Neural cell (in vitro differentiated cells): ENCODE measurements at regions not wholly inside any gene's neighbourhood (a gene's known extent, or its start where the extent isn't known, plus 50 kb on each side); places are given as distances from the start of the nearest gene placed in this dataset.

Source experiments
- H2AFZ ChIP-seq: fragments of 200-600, 300-800 bp; sonication (generic), shearing (Covaris generic); 2 replicates; pipeline ENCODE4 v1.6.0; 2014; ENCODE audit warnings: low read depth, mild to moderate bottlenecking, antibody characterized with exemption, low read length, moderate library complexity
- H3F3A ChIP-seq: fragments of 200-600 bp; shearing (Covaris generic); 2 replicates; pipeline ENCODE4 v1.6.1; 2016; ENCODE audit warnings: mild to moderate bottlenecking, moderate library complexity, mixed read lengths, antibody characterized with exemption, low read length; ENCODE audit not compliant: insufficient read depth, poor library complexity, severe bottlenecking
- H3K27ac ChIP-seq: fragments of 200-600, 300-800 bp; sonication (generic), shearing (Covaris generic); 2 replicates; pipeline ENCODE4 v1.5.1; 2014; ENCODE audit warnings: mild to moderate bottlenecking, low read length, moderate library complexity
- H3K27me3 ChIP-seq: fragments of 300-800, 200-600 bp; sonication (generic), shearing (Covaris generic); 2 replicates; pipeline ENCODE4 v1.6.0; 2014; ENCODE audit warnings: mild to moderate bottlenecking, low read depth, low read length, moderate library complexity; ENCODE audit not compliant: insufficient read depth
- H3K36me3 ChIP-seq: fragments of 300-800, 200-600 bp; sonication (generic), shearing (Covaris generic); 2 replicates; pipeline ENCODE4 v1.5.1; 2014; ENCODE audit warnings: mild to moderate bottlenecking, antibody characterized with exemption, low read length, moderate library complexity; ENCODE audit not compliant: insufficient read depth
- H3K4me2 ChIP-seq: fragments of 300-800, 200-600 bp; sonication (generic), shearing (Covaris generic); 2 replicates; pipeline ENCODE4 v1.6.0; 2014; ENCODE audit warnings: mild to moderate bottlenecking, low read length
- H3K4me3 ChIP-seq: fragments of 300-800, 200-600 bp; sonication (generic), shearing (Covaris generic); 2 replicates; pipeline ENCODE4 v1.5.1; 2014; ENCODE audit warnings: mild to moderate bottlenecking, low read length, moderate library complexity
- H3K79me2 ChIP-seq: fragments of 200-600 bp; shearing (Covaris generic); replicated peaks from 2 replicates; pipeline ENCODE4 v1.6.0; 2014; ENCODE audit warnings: mild to moderate bottlenecking, low read length, moderate library complexity; ENCODE audit not compliant: insufficient read depth
- H3K9ac ChIP-seq: fragments of 300-800, 200-600 bp; sonication (generic), shearing (Covaris generic); 2 replicates; pipeline ENCODE4 v1.6.1; 2016; ENCODE audit warnings: mild to moderate bottlenecking, low read length, mixed read lengths
- H3K9me2 ChIP-seq: fragments of 200-600 bp; shearing (Covaris generic); 2 replicates; pipeline ENCODE4 v1.6.1; 2016; ENCODE audit warnings: mild to moderate bottlenecking, low read length, mixed read lengths; ENCODE audit not compliant: insufficient read depth
- H3K9me3 ChIP-seq: fragments of 200-600, 300-800 bp; sonication (generic), shearing (Covaris generic); 2 replicates; pipeline ENCODE4 v1.6.1; 2016; ENCODE audit warnings: mild to moderate bottlenecking, mixed run types, low read length, moderate library complexity, mixed read lengths
- H4K20me1 ChIP-seq: fragments of 200-600 bp; shearing (Covaris generic); 2 replicates; pipeline ENCODE4 v1.6.1; 2016; ENCODE audit warnings: mild to moderate bottlenecking, mixed run types; ENCODE audit not compliant: insufficient read depth
- CTCF ChIP-seq: fragments of 450-650 bp; IDR thresholded peaks from 2 replicates; pipeline ENCODE4 v1.5.1; 2014; ENCODE audit warnings: antibody characterized with exemption, mild to moderate bottlenecking, moderate library complexity; ENCODE audit not compliant: poor library complexity, severe bottlenecking
- EP300 ChIP-seq: fragments of 450-650 bp; conservative IDR thresholded peaks from 2 replicates; pipeline ENCODE4 v1.6.1; 2014; ENCODE audit warnings: antibody characterized with exemption, mild to moderate bottlenecking, moderate library complexity; ENCODE audit not compliant: poor library complexity, severe bottlenecking
- EZH2 ChIP-seq: fragments of 200-600, 300-800 bp; shearing (Covaris generic), sonication (generic); IDR thresholded peaks from 2 replicates; pipeline ENCODE4 v1.6.1; 2014; ENCODE audit warnings: antibody characterized with exemption, low read length, borderline replicate concordance, mild to moderate bottlenecking; ENCODE audit not compliant: insufficient read depth, poor library complexity, severe bottlenecking
- MXI1 ChIP-seq: fragments of 450-650 bp; conservative IDR thresholded peaks from 2 replicates; pipeline ENCODE4 v1.6.1; 2014; ENCODE audit warnings: antibody characterized with exemption, mild to moderate bottlenecking; ENCODE audit not compliant: poor library complexity, severe bottlenecking
- POLR2AphosphoS5 ChIP-seq: IDR thresholded peaks from 2 replicates; pipeline ENCODE4 v1.6.1; 2012
- RAD21 ChIP-seq: fragments of 450-650 bp; conservative IDR thresholded peaks from 2 replicates; pipeline ENCODE4 v1.6.1; 2014; ENCODE audit warnings: antibody characterized with exemption, mild to moderate bottlenecking, moderate library complexity
- REST ChIP-seq: IDR thresholded peaks from 2 replicates; pipeline ENCODE4 v1.6.1; 2012; ENCODE audit warnings: borderline replicate concordance
- SMC3 ChIP-seq: fragments of 450-650 bp; conservative IDR thresholded peaks from 2 replicates; pipeline ENCODE4 v1.6.1; 2014; ENCODE audit warnings: antibody characterized with exemption, mild to moderate bottlenecking, moderate library complexity; ENCODE audit not compliant: poor library complexity
- TAF1 ChIP-seq: IDR thresholded peaks from 2 replicates; pipeline ENCODE4 v1.6.1; 2012; ENCODE audit warnings: low read depth

- Histone ChIP-seq H3K9me2 (no peaks in the 10 kb centered on the region), H3K36me3 (no peaks in the 10 kb centered on the region), H3K4me2 (no peak overlapping the region), H3K4me3 (no peak overlapping the region), H4K20me1 (no peaks in the 10 kb centered on the region), H3K79me2 (no peaks in the 10 kb centered on the region), H3F3A (no peaks in the 10 kb centered on the region), H3K27me3 (no peaks in the 10 kb centered on the region), H3K27ac (no peak overlapping the region), H3K9me3 (no peaks in the 10 kb centered on the region), H3K9ac (no peak overlapping the region), H2AFZ (no peak overlapping the region)
- TF ChIP-seq POLR2AphosphoS5 (no peak), SMC3 (no peak), REST (no peak), TAF1 (no peak), EZH2 (no peak), EP300 (peak; percentile 7), MXI1 (no peak), CTCF (no peak), RAD21 (no peak)
Observed at GRCh38 chr4:24705016-24705753, 90.2 kb upstream of the SOD3 start.

- H2AFZ ChIP-seq: no peak overlapping the region
- H3K9me2 ChIP-seq: no peaks in the 10 kb centered on the region
- no peak overlapping the region for H3K27ac ChIP-seq
- no peak overlapping the region for H3K9ac ChIP-seq
- no peak overlapping the region for H3K4me2 ChIP-seq
- TF ChIP-seq TAF1 (no peak), CTCF (no peak), EP300 (no peak), MXI1 (no peak), EZH2 (no peak)
- H3K79me2 ChIP-seq: no peaks in the 10 kb centered on the region
- no peaks in the 10 kb centered on the region for H3K36me3 ChIP-seq
- H3F3A ChIP-seq: no peaks in the 10 kb centered on the region
- no peak overlapping the region for H3K4me3 ChIP-seq
- H4K20me1 ChIP-seq: no peaks in the 10 kb centered on the region
- no peaks in the 10 kb centered on the region for H3K9me3 ChIP-seq
- no peaks in the 10 kb centered on the region for H3K27me3 ChIP-seq
Observed at GRCh38 chr4:24713604-24714003, 81.8 kb upstream of the SOD3 start.
